ENCODE measurements at regions not wholly inside any gene's neighbourhood (a gene's known extent, or its start where the extent isn't known, plus 50 kb on each side); places are given as distances from the start of the nearest gene placed in this dataset.

- TF ChIP-seq CHD7 (IDR thresholded peaks at IDR 0.05; ENCODE audit: insufficient replicate concordance, low read length) (no peak), ZNF274 (IDR thresholded peaks at IDR 0.05; ENCODE audit: borderline replicate concordance, extremely low read depth, low read length) (no peak), CHD2 (IDR thresholded peaks at IDR 0.05; ENCODE audit: low read length) (no peak), BACH1 (IDR thresholded peaks at IDR 0.05; ENCODE audit: low read length) (no peak), RFX5 (IDR thresholded peaks at IDR 0.05; ENCODE audit: borderline replicate concordance, low read depth, low read length) (no peak), SAP30 (IDR thresholded peaks at IDR 0.05; ENCODE audit: insufficient read depth, insufficient replicate concordance, low read length) (no peak), E2F6 (IDR thresholded peaks at IDR 0.05) (no peak), GABPA (IDR thresholded peaks at IDR 0.05; ENCODE audit: borderline replicate concordance, insufficient read depth, low read length) (no peak), MAFK (IDR thresholded peaks at IDR 0.05; ENCODE audit: low read depth, low read length) (no peak), SIN3A (conservative IDR thresholded peaks at IDR 0.05 in 1 of 2, IDR thresholded peaks at IDR 0.05 in 1 of 2; ENCODE audit: low read depth in 1 of 2, low read length in 2 of 2) (no peak), BCL11A (IDR thresholded peaks at IDR 0.05; ENCODE audit: low read depth in 2 of 2, low read length in 2 of 2) (no peak)
Measured at GRCh38 chr4:148883891-148884290, 441.7 kb upstream of the NR3C2 start (continued).

Data from H1 (cell line).